HCT116 (cell line): ENCODE measurements at regions not wholly inside any gene's neighbourhood (a gene's known extent, or its start where the extent isn't known, plus 50 kb on each side); places are given as distances from the start of the nearest gene placed in this dataset.

Experiments
- ATAC-seq: fragments of 200-7000 bp; cut with Tn5 transposase; 2 replicates; pipeline ENCODE4 v1.9.1; 2020; ENCODE audit warnings: mild to moderate bottlenecking, moderate library complexity
- BruUV-seq: library from RNA; stranded (reverse); fragments of 400-500 nt; replicated peaks from 2 replicates; lab custom pipeline; 2021; lab: Mats Ljungman, UMichigan
- CTCF ChIA-PET: fragments of 300-600 bp; sonication (Branson Sonifier 250); formaldehyde crosslinking; loops from one replicate; lab custom pipeline; 2021; ENCODE audit warnings: antibody characterized with exemption; lab: Charles Lee
- POLR2A ChIA-PET: fragments of 300-600, 350-600 bp; sonication (Branson Sonifier 250); formaldehyde crosslinking; loops from one replicate; lab custom pipeline; 2021; ENCODE audit warnings: antibody characterized with exemption; lab: Charles Lee
- RAD21 ChIA-PET, 2 experiments: fragments of 300-600 bp; sonication (Branson Sonifier 250); formaldehyde crosslinking; loops; one replicate each; lab custom pipeline; 2023; ENCODE audit warnings: low total read pairs in 2 of 2; ENCODE audit not compliant: uncharacterized antibody in 2 of 2, unreplicated experiment in 2 of 2, low non-redundant PET in 1 of 2; lab: Charles Lee
- DNase-seq: peaks from one replicate; pipeline ENCODE4 v3.0.0-alpha.2; 2010; ENCODE audit warnings: low read depth, low spot score
- H2AFZ ChIP-seq: fragments of 200-600 bp; shearing (Covaris generic), sonication (generic); 2 replicates; pipeline ENCODE4 v1.6.1; 2017; ENCODE audit warnings: low read depth, mixed run types, mixed read lengths, antibody characterized with exemption, low read length; ENCODE audit not compliant: poor library complexity, severe bottlenecking
- H3K27ac ChIP-seq: 2 replicates; pipeline ENCODE4 v1.5.1; 2012; ENCODE audit warnings: low read depth, low read length
- H3K27me3 ChIP-seq: fragments of 200-600 bp; sonication (generic); 2 replicates; pipeline ENCODE4 v1.6.1; 2016; ENCODE audit warnings: mixed run types, low read length, mixed read lengths; ENCODE audit not compliant: insufficient read depth
- H3K36me3 ChIP-seq, 2 experiments: fragments of 200-500 bp in 1 of 2; fragments of 200-600 bp in 1 of 2; sonication (Bioruptor generic) in 1 of 2; sonication (generic) in 1 of 2; 2 replicates each; pipeline versions ENCODE4 v1.5.1 to v1.6.1; 2014 to 2016; ENCODE audit warnings: low read length in 2 of 2, inconsistent platforms in 1 of 2, mixed read lengths in 1 of 2, mixed run types in 1 of 2; ENCODE audit not compliant: insufficient read depth in 2 of 2, control insufficient read depth in 1 of 2
- H3K4me1 ChIP-seq, 2 experiments: fragments of 200-600 bp in 1 of 2; sonication (generic) in 1 of 2; 2 replicates each; pipeline versions ENCODE4 v1.5.1 to v1.6.1; 2012 to 2017; ENCODE audit warnings: low read length in 2 of 2, inconsistent platforms in 1 of 2, mild to moderate bottlenecking in 1 of 2, mixed read lengths in 1 of 2, mixed run types in 1 of 2, moderate library complexity in 1 of 2; ENCODE audit not compliant: insufficient read depth in 2 of 2, control insufficient read depth in 1 of 2
- H3K4me2 ChIP-seq: fragments of 200-600 bp; sonication (generic); 2 replicates; pipeline ENCODE4 v1.6.1; 2017; ENCODE audit warnings: mixed run types, low read length, mixed read lengths
- H3K4me3 ChIP-seq, 2 experiments: fragments of 200-600 bp in 1 of 2; sonication (generic) in 1 of 2; replicated peaks in 1 of 2; 2 replicates each; pipeline ENCODE4 v1.5.1; 2011 to 2016; ENCODE audit warnings: low read length in 2 of 2, control low read depth in 1 of 2, low read depth in 1 of 2, mild to moderate bottlenecking in 1 of 2, mixed read lengths in 1 of 2, mixed run types in 1 of 2
- H3K79me2 ChIP-seq: fragments of 200-600 bp; sonication (generic); 2 replicates; pipeline ENCODE4 v1.6.1; 2017; ENCODE audit warnings: mild to moderate bottlenecking, mixed run types, low read length, moderate library complexity, mixed read lengths; ENCODE audit not compliant: insufficient read depth
- H3K9ac ChIP-seq: fragments of 200-600 bp; sonication (generic); 2 replicates; pipeline ENCODE4 v1.6.1; 2016; ENCODE audit warnings: low read length, mixed read lengths
- H3K9me2 ChIP-seq: fragments of 200-600 bp; sonication (generic), shearing (Covaris generic); 2 replicates; pipeline ENCODE4 v1.6.1; 2017; ENCODE audit warnings: mixed run types, mild to moderate bottlenecking, moderate library complexity; ENCODE audit not compliant: insufficient read depth
- H3K9me3 ChIP-seq, 2 experiments: fragments of 200-500 bp in 1 of 2; fragments of 200-600 bp in 1 of 2; sonication (Bioruptor generic) in 1 of 2; sonication (generic) in 1 of 2; 2 replicates each; pipeline ENCODE4 v1.6.1; 2014 to 2017; ENCODE audit warnings: low read length in 2 of 2, mixed read lengths in 2 of 2, inconsistent platforms in 1 of 2, low read depth in 1 of 2, mild to moderate bottlenecking in 1 of 2, mixed run types in 1 of 2, moderate library complexity in 1 of 2; ENCODE audit not compliant: control insufficient read depth in 1 of 2, insufficient read depth in 1 of 2
- H4K20me1 ChIP-seq: fragments of 200-600 bp; sonication (generic), shearing (Covaris generic); 2 replicates; pipeline ENCODE4 v1.6.1; 2017; ENCODE audit warnings: mixed run types, mild to moderate bottlenecking, moderate library complexity; ENCODE audit not compliant: insufficient read depth
- CBX3 ChIP-seq: IDR thresholded peaks from 2 replicates; pipeline ENCODE4 v1.6.1; 2012; ENCODE audit warnings: low read depth
- CEBPB ChIP-seq: IDR thresholded peaks from 2 replicates; pipeline ENCODE4 v1.6.1; 2012; ENCODE audit warnings: low read depth
- EGR1 ChIP-seq: IDR thresholded peaks from 2 replicates; pipeline ENCODE4 v1.6.1; 2012; ENCODE audit warnings: low read depth
- ELF1 ChIP-seq: IDR thresholded peaks from 2 replicates; pipeline ENCODE4 v1.6.1; 2012; ENCODE audit warnings: low read depth, borderline replicate concordance
- EZH2 ChIP-seq: fragments of 200-600 bp; sonication (generic); IDR thresholded peaks from 2 replicates; pipeline ENCODE4 v1.6.1; 2017; ENCODE audit warnings: antibody characterized with exemption, mixed run types
- EZH2phosphoT487 ChIP-seq: fragments of 200-600 bp; IDR thresholded peaks from 2 replicates; pipeline ENCODE4 v1.6.1; 2018; ENCODE audit warnings: antibody characterized with exemption, borderline replicate concordance
- POLR2AphosphoS5 ChIP-seq: IDR thresholded peaks from 2 replicates; pipeline ENCODE4 v1.6.1; 2011; ENCODE audit warnings: mild to moderate bottlenecking, low read depth, low read length, moderate library complexity
- RAD21 ChIP-seq: IDR thresholded peaks from 2 replicates; pipeline ENCODE4 v1.6.1; 2012; ENCODE audit warnings: low read depth, mild to moderate bottlenecking
- SIN3A ChIP-seq: IDR thresholded peaks from 2 replicates; pipeline ENCODE4 v1.6.1; 2012; ENCODE audit warnings: low read depth
- YY1 ChIP-seq: IDR thresholded peaks from 2 replicates; pipeline ENCODE4 v1.6.1; 2011; ENCODE audit warnings: low read length, low read depth, moderate library complexity, mild to moderate bottlenecking; ENCODE audit not compliant: insufficient replicate concordance; ENCODE audit errors: extremely low read depth
- ZNF274 ChIP-seq: fragments of 200-500 bp; sonication (Bioruptor generic); IDR thresholded peaks from 2 replicates; pipeline ENCODE4 v1.6.1; 2014; ENCODE audit warnings: mild to moderate bottlenecking, low read depth, low read length, inconsistent platforms
- intact Hi-C: fragments of 100-400 bp; cut with micrococcal nuclease; formaldehyde crosslinking; loops from 2 replicates; pipeline ENCODE4 v1.10.0; 2022
- TF ChIP-seq, protein P1 (sequence below), 3 experiments: fragments of 200-600 bp in 1 of 3; sonication (generic) in 1 of 3; IDR thresholded peaks in 2 of 3; conservative IDR thresholded peaks in 1 of 3; 2 replicates each; pipeline ENCODE4 v1.5.1; 2012 to 2017; ENCODE audit warnings: low read depth in 2 of 3, low read length in 2 of 3, antibody characterized with exemption in 1 of 3, borderline replicate concordance in 1 of 3, control low read depth in 1 of 3, mild to moderate bottlenecking in 1 of 3, mixed read lengths in 1 of 3, mixed run types in 1 of 3, moderate library complexity in 1 of 3; ENCODE audit not compliant: insufficient read depth in 1 of 3
- TF ChIP-seq, protein P2 (sequence below): IDR thresholded peaks from 2 replicates; pipeline ENCODE4 v1.6.1; 2011; ENCODE audit warnings: mild to moderate bottlenecking, low read length, moderate library complexity; ENCODE audit not compliant: insufficient replicate concordance; ENCODE audit errors: extremely low read depth
- TF ChIP-seq, protein P3 (sequence below): IDR thresholded peaks from 2 replicates; pipeline ENCODE4 v1.6.1; 2012

DNA sequence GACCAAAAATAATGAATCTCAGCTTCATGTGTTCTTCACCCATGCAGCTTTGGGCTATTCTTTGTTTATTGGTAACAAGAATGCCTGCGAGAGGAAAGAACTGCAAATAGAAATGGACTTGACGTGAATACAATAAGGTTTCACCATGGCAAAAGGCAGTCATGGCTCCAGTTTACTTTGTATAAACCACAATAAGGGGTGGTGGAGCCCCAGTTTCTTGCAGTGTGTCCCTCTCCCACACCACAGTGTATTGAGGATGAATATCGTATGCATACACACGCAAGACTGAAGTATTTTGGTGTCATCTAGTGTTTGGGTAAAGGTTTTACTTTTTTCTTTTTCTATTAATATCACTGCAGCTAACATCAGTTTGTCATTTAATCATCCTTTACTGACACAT, 159.7 kb upstream of the CNTN4 start (continued):
- TF ChIP-seq, protein P1, sequence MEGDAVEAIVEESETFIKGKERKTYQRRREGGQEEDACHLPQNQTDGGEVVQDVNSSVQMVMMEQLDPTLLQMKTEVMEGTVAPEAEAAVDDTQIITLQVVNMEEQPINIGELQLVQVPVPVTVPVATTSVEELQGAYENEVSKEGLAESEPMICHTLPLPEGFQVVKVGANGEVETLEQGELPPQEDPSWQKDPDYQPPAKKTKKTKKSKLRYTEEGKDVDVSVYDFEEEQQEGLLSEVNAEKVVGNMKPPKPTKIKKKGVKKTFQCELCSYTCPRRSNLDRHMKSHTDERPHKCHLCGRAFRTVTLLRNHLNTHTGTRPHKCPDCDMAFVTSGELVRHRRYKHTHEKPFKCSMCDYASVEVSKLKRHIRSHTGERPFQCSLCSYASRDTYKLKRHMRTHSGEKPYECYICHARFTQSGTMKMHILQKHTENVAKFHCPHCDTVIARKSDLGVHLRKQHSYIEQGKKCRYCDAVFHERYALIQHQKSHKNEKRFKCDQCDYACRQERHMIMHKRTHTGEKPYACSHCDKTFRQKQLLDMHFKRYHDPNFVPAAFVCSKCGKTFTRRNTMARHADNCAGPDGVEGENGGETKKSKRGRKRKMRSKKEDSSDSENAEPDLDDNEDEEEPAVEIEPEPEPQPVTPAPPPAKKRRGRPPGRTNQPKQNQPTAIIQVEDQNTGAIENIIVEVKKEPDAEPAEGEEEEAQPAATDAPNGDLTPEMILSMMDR (IDR thresholded peaks at IDR 0.05 in 2 of 3, conservative IDR thresholded peaks at IDR 0.05 in 1 of 3; ENCODE audit: borderline replicate concordance in 1 of 3, insufficient read depth in 1 of 3, low read depth in 2 of 3, low read length in 2 of 3) = no peak
- TF ChIP-seq POLR2AphosphoS5 = no peak
- TF ChIP-seq, protein P2, sequence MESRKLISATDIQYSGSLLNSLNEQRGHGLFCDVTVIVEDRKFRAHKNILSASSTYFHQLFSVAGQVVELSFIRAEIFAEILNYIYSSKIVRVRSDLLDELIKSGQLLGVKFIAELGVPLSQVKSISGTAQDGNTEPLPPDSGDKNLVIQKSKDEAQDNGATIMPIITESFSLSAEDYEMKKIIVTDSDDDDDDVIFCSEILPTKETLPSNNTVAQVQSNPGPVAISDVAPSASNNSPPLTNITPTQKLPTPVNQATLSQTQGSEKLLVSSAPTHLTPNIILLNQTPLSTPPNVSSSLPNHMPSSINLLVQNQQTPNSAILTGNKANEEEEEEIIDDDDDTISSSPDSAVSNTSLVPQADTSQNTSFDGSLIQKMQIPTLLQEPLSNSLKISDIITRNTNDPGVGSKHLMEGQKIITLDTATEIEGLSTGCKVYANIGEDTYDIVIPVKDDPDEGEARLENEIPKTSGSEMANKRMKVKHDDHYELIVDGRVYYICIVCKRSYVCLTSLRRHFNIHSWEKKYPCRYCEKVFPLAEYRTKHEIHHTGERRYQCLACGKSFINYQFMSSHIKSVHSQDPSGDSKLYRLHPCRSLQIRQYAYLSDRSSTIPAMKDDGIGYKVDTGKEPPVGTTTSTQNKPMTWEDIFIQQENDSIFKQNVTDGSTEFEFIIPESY = no peak
- TF ChIP-seq, protein P3, sequence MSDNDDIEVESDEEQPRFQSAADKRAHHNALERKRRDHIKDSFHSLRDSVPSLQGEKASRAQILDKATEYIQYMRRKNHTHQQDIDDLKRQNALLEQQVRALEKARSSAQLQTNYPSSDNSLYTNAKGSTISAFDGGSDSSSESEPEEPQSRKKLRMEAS = no peak
- no peak for TF ChIP-seq ELF1
- TF ChIP-seq EGR1 = no peak
- TF ChIP-seq RAD21 = no peak
- no peak for TF ChIP-seq ZNF274

DNA sequence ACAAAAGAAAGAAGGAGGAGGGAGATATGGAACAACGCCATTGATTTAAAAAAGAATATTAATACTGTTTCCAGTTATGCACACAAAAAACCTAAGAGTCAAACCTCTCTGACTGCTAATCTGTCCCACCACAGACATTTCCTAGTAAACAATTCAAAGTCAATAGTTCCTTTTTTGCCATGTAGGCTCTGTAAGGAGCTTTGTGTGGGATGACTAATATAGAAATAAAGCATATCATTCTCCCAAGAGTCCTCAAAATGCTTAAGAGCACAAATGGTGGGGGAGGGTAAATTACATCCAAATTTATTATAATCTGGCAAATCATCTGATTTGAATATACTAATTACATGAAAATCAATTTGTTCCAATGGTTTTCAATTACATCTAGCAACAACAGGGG, 155.9 kb upstream of the CNTN4 start:
- Histone ChIP-seq H3K4me1 (no peaks in the 10 kb centered on the region), H3K79me2 (no peaks in the 10 kb centered on the region), H3K4me2 (no peak overlapping the region), H4K20me1 (no peaks in the 10 kb centered on the region), H2AFZ (no peak overlapping the region), H3K36me3 (no peaks in the 10 kb centered on the region), H3K27ac (no peak overlapping the region), H3K27me3 (no peaks in the 10 kb centered on the region), H3K4me3 (no peak overlapping the region), H3K9me3 (peaks cover 5 to 6% of the 10 kb centered on the region in 2 experiments; a peak in 2 of 4 replicates), H3K9me2 (no peaks in the 10 kb centered on the region), H3K9ac (no peak overlapping the region)
- no TSS peak for BruUV-seq
- TF ChIP-seq RAD21 (no peak), POLR2AphosphoS5 (no peak), ELF1 (no peak), CEBPB (no peak), YY1 (no peak), EZH2 (no peak), CBX3 (no peak), EZH2phosphoT487 (no peak), SIN3A (no peak)
- TF ChIP-seq, protein P3 = no peak
- intact Hi-C loops = no loop called here
- POLR2A ChIA-PET = no interaction called here
- RAD21 ChIA-PET = no interaction called here
- no peak for ATAC-seq
- DNase-seq = no peak
- CTCF ChIA-PET = no interaction called here
